22Rv1 (cell line): ENCODE measurements at regions not wholly inside any gene's neighbourhood (a gene's known extent, or its start where the extent isn't known, plus 50 kb on each side); places are given as distances from the start of the nearest gene placed in this dataset.
"Not testable (repeated sequence)": the region's sequence is repeated elsewhere in the genome, so short reads cannot be mapped to it uniquely, and the experiment has no call there.

Source experiments
- H3K27ac ChIP-seq: fragments of 450-650 bp; 2 replicates; pipeline ENCODE4 v1.5.1; 2017
- ZFX ChIP-seq: fragments of 450-650 bp; IDR thresholded peaks from 2 replicates; pipeline ENCODE4 v1.6.1; 2017; ENCODE audit warnings: antibody characterized with exemption, borderline replicate concordance
- TF ChIP-seq, protein P1 (sequence below): fragments of 450-650 bp; IDR thresholded peaks from 2 replicates; pipeline ENCODE4 v1.5.1; 2017; ENCODE audit warnings: mild to moderate bottlenecking

GRCh38 chr5:106459541-106459940, 1211.2 kb downstream of the EFNA5 start:
- TF ChIP-seq, protein P1, sequence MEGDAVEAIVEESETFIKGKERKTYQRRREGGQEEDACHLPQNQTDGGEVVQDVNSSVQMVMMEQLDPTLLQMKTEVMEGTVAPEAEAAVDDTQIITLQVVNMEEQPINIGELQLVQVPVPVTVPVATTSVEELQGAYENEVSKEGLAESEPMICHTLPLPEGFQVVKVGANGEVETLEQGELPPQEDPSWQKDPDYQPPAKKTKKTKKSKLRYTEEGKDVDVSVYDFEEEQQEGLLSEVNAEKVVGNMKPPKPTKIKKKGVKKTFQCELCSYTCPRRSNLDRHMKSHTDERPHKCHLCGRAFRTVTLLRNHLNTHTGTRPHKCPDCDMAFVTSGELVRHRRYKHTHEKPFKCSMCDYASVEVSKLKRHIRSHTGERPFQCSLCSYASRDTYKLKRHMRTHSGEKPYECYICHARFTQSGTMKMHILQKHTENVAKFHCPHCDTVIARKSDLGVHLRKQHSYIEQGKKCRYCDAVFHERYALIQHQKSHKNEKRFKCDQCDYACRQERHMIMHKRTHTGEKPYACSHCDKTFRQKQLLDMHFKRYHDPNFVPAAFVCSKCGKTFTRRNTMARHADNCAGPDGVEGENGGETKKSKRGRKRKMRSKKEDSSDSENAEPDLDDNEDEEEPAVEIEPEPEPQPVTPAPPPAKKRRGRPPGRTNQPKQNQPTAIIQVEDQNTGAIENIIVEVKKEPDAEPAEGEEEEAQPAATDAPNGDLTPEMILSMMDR = no peak
- TF ChIP-seq ZFX = no peak
- no peak overlapping the region for H3K27ac ChIP-seq

DNA sequence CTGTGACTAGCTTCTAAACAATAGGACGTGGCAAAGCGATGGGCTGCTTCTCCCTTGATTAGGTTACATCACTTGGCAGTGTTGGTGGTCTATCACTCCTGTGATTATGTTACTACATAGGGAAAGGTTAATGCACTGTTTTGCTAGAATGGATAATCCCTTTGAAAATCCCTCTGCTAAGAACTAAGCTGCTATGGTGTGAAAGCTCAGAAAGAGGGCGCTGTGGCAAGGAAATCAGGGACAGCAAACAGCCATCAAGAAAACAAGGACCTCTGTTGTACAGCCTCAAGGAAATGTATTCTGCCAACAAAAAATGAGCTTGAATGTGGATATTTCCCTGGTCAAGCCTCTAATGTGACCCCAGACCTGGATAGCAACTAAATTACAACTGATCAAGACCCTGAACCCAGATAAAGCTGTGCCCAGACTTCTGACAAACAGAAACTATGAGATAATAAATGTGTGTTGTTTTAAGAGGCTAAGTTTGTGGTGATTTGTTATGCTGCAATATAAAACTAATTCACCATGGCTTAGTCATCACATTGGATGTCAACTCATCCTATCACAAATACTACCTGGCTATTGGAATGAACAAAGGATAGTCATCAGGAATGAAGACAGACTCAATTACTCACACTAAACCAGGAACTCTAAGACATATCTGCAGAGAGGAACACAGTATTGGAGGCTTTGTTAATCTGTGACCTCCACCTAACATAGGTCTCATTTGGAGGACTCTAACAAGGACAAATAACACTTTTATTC, 1215.9 kb downstream of the EFNA5 start:
- H3K27ac ChIP-seq = no peak overlapping the region
- TF ChIP-seq, protein P1 = peak; percentile 77
- TF ChIP-seq ZFX = no peak

GRCh38 chr5:106454050-106454449, 1216.7 kb downstream of the EFNA5 start:
- no peak overlapping the region for H3K27ac ChIP-seq
- TF ChIP-seq, protein P1 = no peak
- no peak for TF ChIP-seq ZFX

- H3K27ac ChIP-seq = no peak overlapping the region
- no peak for TF ChIP-seq ZFX
- TF ChIP-seq, protein P1 = no peak
Measured at GRCh38 chr5:106451998-106452397, 1218.7 kb downstream of the EFNA5 start.

DNA sequence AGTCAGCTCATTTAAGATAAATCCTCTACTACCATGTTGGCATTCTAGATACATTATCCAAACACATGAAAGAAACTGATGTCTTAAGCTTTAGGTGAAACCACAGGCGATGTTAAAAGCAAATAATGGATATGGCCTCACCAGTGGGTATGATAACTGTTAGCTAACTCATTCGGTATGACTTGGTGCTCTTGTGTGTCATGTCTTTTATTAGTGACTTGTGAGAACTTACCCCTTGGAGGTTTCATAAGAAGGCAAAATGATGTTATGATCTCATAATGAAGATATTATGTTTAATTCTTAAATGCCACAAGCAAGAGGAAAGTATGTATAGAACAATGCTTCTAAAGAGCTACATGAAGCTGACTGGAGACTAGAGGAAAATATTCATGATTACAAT, 1227.0 kb downstream of the EFNA5 start:
- H3K27ac ChIP-seq = no peak overlapping the region
- TF ChIP-seq ZFX = no peak
- TF ChIP-seq, protein P1 = no peak

DNA sequence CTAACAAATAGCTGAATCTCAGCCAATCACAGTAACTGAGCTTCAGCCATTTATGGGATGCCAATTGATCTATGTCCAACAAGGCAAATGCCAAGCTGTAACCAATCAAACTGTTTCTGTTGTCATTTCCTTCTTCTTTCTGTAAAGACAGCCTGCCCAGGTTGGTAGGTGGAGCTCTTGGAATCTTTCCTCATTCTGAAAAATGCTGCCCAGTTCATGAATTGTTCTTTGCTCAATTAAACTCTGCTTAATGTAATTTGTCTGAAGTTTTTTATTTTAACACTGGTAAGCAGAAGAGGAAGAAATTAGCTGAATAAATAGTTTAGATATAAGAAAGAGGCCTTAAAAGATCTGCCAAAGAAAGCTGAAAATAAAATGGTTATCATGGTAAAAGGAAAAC, 1235.6 kb downstream of the EFNA5 start:
- TF ChIP-seq ZFX = no peak
- TF ChIP-seq, protein P1 = no peak
- no peak overlapping the region for H3K27ac ChIP-seq

DNA sequence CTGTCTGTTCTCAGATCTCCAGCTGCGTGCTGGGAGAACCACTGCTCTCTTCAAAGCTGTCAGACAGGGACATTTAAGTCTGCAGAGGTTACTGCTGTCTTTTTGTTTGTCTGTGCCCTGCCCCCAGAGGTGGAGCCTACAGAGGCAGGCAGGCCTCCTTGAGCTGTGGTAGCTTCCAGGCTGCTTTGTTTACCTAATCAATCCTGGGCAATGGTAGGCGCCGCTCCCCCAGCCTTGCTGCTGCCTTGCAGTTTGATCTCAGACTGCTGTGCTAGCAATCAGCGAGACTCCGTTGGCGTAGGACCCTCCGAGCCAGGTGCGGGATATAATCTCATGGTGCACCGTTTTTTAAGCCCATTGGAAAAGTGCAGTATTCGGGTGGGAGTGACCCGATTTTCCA, 1240.0 kb downstream of the EFNA5 start:
- H3K27ac ChIP-seq = not testable (repeated sequence)
